ENCODE measurements at regions not wholly inside any gene's neighbourhood (a gene's known extent, or its start where the extent isn't known, plus 50 kb on each side); places are given as distances from the start of the nearest gene placed in this dataset.

GRCh38 chr16:73531021-73531420 is 483.1 kb upstream of the ZFHX3 start:
- TF ChIP-seq CTCF (IDR thresholded peaks at IDR 0.05; ENCODE audit: low read depth, low read length, missing control alignments): no peak
- no peak overlapping the region for H3K4me3 ChIP-seq (replicated peaks; ENCODE audit: low read depth, low read length)

GRCh38 chr16:73530529-73530928 is 482.6 kb upstream of the ZFHX3 start:
- no peak for DNase-seq (ENCODE audit: extremely low read depth, low read depth)
- TF ChIP-seq CTCF (IDR thresholded peaks at IDR 0.05; ENCODE audit: low read depth, low read length, missing control alignments): no peak
- no peak overlapping the region for H3K4me3 ChIP-seq (replicated peaks; ENCODE audit: low read depth, low read length)

More at GRCh38 chr16:73531021-73531420, 483.1 kb upstream of the ZFHX3 start:
- no peak for DNase-seq (ENCODE audit: extremely low read depth, low read depth)

GRCh38 chr16:73529303-73530012 is 481.5 kb upstream of the ZFHX3 start:
- DNase-seq (ENCODE audit: extremely low read depth, low read depth): no peak
- no peak for TF ChIP-seq CTCF (IDR thresholded peaks at IDR 0.05; ENCODE audit: low read depth, low read length, missing control alignments)
- no peak overlapping the region for H3K4me3 ChIP-seq (replicated peaks; ENCODE audit: low read depth, low read length)

- no peak for TF ChIP-seq CTCF (IDR thresholded peaks at IDR 0.05; ENCODE audit: low read depth, low read length, missing control alignments)
- no peak for DNase-seq (ENCODE audit: extremely low read depth, low read depth)
- no peak overlapping the region for H3K4me3 ChIP-seq (replicated peaks; ENCODE audit: low read depth, low read length)
These were observed 479.3 kb upstream of the ZFHX3 start for GRCh38 chr16:73527187-73527586.

DNA sequence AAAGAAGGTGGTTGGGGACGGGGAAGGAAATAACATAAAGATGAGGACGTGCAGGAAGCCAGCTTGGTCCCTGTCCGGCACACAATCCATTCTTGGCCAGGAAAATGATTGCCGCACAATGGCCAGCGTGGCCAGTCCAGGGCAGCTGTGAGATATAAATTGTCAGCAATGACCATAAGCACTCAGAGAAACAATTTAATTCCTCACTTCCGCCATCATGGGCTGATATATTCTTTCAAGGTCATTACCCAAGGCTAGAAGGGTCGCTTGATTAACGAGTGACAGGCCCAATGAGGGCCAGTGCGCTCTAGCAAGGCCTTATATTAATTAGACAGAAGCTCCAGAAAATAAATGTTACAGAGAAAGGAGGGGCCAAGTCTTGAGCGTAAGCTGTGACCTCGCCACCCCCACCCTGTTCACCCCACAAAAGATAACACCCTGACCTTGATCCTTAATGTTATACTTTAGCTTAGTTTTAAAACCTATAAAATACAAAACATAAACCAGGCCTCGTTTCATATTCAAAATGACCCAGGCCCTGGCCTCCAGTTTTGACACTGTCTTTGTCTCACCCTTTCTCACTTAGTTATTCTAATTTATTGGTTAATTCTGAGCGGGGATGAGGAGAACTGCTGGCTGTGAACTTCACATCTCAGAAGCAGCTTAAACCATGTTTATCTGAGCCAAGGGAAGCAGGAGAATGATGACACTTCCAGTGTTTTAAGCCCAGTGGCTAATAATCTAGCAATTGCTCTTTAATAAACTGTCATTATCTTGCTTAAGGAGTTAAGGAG is 478.3 kb upstream of the ZFHX3 start:
- H3K4me3 ChIP-seq (replicated peaks; ENCODE audit: low read depth, low read length): no peak overlapping the region
- TF ChIP-seq CTCF (IDR thresholded peaks at IDR 0.05; ENCODE audit: low read depth, low read length, missing control alignments): no peak
- DNase-seq (ENCODE audit: extremely low read depth, low read depth): no peak

GRCh38 chr16:73523209-73523608 is 475.3 kb upstream of the ZFHX3 start:
- no peak for DNase-seq (ENCODE audit: extremely low read depth, low read depth)
- TF ChIP-seq CTCF (IDR thresholded peaks at IDR 0.05; ENCODE audit: low read depth, low read length, missing control alignments): no peak
- H3K4me3 ChIP-seq (replicated peaks; ENCODE audit: low read depth, low read length): no peak overlapping the region

All from HFF-Myc (cell line).